SH-SY5Y (cell line): ENCODE measurements at regions not wholly inside any gene's neighbourhood (a gene's known extent, or its start where the extent isn't known, plus 50 kb on each side); places are given as distances from the start of the nearest gene placed in this dataset.

ENCODE experiments used
- GATA2 ChIP-seq: IDR thresholded peaks from 2 replicates; pipeline ENCODE4 v1.6.1; 2011; ENCODE audit warnings: mild to moderate bottlenecking, low read depth, low read length
- GATA3 ChIP-seq: IDR thresholded peaks from 2 replicates; pipeline ENCODE4 v1.6.1; 2011; ENCODE audit warnings: low read depth, mild to moderate bottlenecking, low read length, moderate library complexity

GRCh38 chr1:81554108-81554507 is 246.6 kb upstream of the ADGRL2 start:
- TF ChIP-seq GATA3, result no peak
- TF ChIP-seq GATA2, result no peak
